GM04504 (cell line): ENCODE measurements at regions not wholly inside any gene's neighbourhood (a gene's known extent, or its start where the extent isn't known, plus 50 kb on each side); places are given as distances from the start of the nearest gene placed in this dataset.
A peak's percentile ranks its signal among the peaks of the same experiment; 100 is the strongest.

ENCODE experiments used
- DNase-seq: peaks from one replicate; pipeline ENCODE4 v3.0.0-alpha.2; 2012; ENCODE audit warnings: low read depth

- DNase-seq, result peak; percentile 36
These were observed 224.2 kb downstream of the CLIC5 start for GRCh38 chr6:45791211-45792168.

DNA sequence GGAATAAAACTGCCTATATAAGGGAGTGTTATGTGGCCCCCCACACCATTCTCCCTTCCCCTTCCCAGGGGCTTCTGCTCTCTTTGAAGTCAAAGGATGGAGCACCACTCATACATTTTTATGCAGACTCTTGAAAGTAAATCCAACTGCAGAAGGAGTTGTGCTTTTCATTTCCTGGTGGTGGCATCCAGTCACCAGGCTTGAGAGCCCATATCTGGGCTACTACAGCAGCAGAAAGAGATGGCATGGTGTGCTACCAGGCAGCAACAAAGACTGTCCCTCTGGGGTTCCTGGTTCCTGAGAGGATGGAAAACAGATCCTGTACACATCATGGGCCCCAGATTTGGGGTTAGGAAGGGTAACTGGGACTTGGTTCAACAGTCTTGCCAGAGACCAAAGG is 226.4 kb downstream of the CLIC5 start:
- DNase-seq, result no peak

DNA sequence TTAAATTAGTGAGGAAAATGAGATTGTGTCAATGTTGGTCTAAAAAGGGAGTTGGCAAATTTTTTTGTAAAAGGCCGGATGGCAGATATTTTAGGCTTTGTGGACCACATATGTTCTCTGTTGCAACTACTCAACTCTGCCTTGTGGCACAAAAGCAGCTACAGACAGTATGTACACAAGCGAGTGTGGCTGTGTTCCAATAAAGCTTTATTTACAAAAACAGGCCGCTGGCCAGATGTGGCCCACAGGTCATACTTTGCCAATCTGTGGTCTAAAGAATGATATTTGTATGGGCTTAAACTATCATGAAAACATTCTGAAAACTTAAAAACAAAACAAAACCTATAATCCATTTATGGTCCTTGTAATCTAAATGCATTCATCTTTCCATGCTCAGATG is 228.3 kb downstream of the CLIC5 start:
- no peak for DNase-seq

DNA sequence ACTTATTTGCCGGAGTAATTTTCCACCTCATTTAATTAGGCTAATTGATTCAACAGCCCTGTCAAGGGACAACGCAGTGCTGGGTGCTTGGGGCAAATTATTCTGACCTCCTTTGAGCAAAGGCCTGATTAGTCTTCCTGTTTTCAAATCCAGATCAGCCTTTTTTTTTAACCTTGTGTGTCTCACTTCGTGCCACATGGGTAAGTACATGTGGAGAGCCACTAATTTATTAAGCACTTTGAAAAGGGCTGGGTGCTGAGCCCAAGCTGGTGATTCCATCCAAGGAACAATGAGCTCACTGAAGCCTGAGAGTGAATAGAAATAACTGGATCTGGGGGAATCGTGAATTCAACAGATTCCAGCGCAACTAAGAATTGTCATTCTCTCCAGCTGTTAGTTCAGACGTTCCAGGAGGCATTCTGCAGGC is 229.3 kb downstream of the CLIC5 start:
- DNase-seq, result no peak

GRCh38 chr6:45784250-45784649 is 231.4 kb downstream of the CLIC5 start:
- DNase-seq, result no peak

- no peak for DNase-seq
These were observed 231.9 kb downstream of the CLIC5 start for GRCh38 chr6:45783716-45784115.

DNA sequence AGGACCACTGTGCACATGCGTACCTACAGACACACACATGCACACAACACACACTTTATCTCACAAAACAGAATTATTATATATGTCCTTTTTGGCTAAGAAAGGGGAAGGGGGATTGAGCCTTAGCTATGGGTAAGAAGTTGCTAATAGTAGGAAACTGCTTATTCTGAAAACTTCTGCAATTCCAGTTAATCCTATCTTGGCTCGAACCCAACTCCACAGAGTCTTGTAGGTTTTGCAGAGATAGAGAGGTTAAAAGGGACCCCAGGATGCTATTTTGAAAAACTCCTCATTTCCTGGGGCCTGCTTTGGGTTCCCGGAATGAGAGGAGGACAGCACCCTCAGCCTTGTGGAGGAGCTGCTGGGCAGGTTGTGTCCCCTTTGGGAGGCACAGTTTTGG is 233.8 kb downstream of the CLIC5 start:
- no peak for DNase-seq

DNA sequence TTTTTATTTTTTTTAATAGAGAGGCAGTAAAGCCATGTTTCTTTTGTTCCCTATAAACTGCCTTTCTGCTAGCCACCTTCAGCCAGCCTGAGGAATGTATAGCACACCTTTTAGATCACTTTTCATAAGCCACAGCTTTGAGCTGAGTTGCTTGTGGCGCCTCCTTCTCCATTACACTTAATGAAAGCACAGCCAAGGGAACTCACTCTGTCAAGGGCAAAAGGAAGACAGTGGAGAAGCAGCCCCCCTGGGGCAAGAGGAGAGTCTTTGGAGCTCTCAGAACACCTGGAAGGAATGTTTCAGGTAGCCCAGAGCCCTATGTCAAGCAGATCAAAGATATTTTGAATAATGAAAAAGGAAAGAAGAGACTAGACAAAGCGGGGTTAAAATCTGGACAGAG is 235.1 kb downstream of the CLIC5 start:
- DNase-seq, result no peak

GRCh38 chr6:45775026-45775697 is 240.5 kb downstream of the CLIC5 start:
- no peak for DNase-seq

DNA sequence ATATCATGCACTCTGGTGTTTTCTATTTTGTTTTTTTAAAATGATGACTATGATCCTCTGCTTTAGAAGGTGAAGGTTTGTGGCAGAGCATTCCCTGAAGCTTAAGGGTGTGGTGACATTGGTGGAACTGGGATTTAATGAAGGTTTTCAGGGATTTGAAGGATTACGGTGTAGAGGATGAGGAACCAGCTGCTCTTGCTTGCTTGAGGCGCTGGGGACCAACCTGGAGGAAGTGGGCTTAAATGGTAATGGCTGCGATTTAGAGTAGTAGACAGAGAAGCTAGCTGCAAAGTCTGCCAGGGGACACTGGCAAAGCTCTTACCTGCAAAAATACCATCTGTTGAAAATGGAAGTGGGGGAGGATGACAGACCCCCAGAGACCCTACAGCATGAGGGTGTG is 241.8 kb downstream of the CLIC5 start:
- no peak for DNase-seq

- DNase-seq, result no peak
These were observed 242.7 kb downstream of the CLIC5 start for GRCh38 chr6:45772886-45773495.

GRCh38 chr6:45772051-45772450 is 243.6 kb downstream of the CLIC5 start:
- DNase-seq, result no peak

DNA sequence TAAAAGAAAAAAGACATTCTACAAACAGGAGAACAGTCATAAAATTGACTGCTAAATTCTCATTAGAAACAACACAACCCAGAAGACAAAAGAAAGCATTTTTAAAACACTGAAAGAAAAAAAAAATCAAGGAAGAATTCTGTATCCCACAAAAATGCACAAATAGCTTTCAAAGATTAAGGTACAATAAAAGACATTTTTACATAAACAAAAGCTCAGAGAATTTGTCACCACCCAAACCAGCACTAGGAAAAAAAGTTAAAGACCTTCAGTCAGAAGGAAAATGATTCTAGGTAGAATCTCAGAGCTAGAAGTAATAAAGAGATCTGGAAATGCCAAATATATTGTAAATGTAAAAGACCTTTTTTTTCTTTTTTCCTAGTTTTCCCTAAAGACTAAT is 252.4 kb downstream of the CLIC5 start:
- no peak for DNase-seq

GRCh38 chr6:45759472-45759810 is 256.2 kb downstream of the CLIC5 start:
- DNase-seq, result no peak

DNA sequence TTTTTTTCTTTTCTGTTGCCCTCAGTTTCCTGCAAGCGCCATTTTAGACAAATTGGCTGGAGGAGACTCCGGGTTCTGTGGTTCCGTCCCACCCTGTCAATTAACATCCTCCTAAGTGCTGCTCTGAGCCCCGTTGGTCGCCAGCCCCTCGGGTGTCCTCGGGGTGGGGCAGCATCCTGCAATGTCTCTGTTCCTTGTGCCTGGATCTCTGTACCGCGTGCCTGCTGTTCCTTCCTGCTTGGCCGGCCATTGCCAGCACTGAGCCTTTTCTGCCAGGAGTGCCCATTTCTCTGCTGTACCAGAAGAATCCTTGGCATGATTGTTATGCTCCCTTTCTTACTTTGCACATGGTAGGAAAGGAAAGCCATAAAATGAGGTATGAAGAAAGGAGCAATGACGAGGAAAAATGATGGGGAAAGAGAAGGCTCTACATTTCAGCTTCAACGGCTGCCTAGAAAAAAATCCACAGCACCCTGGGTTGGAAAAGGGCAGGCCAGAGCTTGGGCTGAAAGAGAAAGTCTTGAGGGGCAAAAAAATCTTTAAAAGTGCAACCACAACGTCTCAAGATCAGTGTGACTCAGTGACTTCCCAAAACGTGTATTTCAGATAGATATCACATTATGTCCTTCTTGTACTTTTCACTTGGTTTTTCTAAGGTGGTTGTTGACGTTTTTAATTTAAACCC is 256.7 kb downstream of the CLIC5 start:
- no peak for DNase-seq

DNA sequence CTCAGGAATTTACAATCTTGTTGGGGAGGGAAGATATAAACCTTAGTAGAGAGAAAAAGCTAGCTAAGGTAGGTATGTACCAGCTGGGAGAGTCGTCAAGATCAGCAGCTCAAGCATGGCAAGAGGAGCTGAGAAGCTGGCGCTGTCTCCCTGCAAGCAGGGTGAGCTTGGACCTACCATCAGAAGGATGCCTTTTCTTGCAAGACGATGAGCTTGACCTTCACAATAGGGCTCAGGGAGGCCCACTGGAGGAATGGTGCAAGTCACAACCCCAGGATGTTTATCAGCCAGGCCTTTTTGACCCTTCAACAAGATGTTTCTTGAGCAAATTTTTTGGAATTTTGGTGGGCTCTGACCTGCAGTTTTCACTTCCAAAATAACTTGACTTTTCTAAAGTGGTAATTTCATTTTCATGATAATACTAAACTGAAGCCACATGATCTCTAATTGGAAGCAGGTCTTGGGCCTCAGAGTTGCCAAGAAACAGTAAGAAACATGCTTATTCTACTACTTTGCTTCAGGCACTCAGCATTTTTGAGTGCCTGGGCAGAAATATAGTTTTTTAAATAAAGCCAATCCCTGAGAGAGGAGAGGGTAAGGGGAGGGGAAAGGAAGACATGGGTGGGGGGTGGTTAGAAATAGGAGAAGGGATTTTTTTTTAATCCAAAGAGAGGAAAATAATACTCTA is 258.1 kb downstream of the CLIC5 start:
- no peak for DNase-seq

GRCh38 chr6:45756606-45757005 is 259.1 kb downstream of the CLIC5 start:
- DNase-seq, result no peak

DNA sequence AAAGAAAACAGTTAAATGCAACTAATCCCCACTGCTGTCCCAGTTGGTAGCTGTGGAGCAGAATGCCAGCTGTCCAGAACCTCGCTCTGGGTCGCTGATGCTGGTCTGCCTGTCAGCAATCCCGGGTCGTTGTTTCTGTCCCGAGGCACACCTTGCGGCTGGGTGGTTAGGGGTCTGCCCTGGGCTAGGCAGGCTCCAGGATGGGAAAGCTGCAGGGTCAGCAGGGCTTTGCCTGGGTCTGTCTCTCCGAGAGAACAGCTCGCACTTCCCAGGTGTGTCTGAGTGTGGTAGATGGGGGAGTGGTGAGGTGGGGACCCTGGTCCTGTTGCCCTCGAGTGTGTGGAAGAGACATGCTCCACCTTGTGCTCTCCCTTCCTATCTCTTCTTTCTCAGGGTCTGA is 261.2 kb downstream of the CLIC5 start:
- DNase-seq, result no peak

GRCh38 chr6:45746046-45746445 is 269.6 kb downstream of the CLIC5 start:
- DNase-seq, result no peak

DNA sequence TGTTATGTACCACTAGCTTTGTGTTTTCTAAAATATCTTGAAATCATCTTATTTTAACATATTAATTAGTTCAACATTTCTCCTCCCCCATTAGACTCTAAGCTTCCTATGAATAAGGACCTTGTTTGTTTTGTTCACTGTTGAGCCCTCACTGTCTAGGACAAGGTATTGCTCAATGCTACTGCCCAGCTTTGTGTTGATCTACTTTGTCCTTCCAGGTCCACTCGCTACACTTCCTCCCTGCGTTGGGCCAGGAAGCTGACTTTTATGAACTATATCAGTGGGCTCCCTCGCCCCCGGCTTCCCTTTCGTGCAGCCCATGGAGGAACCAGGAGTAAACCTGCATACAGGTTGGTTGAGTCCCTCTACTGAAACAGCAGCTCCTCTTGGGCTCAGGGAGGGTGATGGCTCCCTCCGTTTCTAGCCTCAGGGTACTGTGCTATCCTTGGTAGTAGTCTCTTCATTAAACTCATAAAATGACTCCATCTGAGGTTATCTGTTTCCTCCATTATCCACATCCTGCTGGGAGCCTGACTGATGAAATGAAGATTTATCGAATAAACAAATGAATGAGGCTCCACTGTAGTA is 272.5 kb downstream of the CLIC5 start:
- no peak for DNase-seq

GRCh38 chr6:45742591-45742990 is 273.1 kb downstream of the CLIC5 start:
- DNase-seq, result no peak
